OCI-LY3 (cell line): ENCODE measurements at regions not wholly inside any gene's neighbourhood (a gene's known extent, or its start where the extent isn't known, plus 50 kb on each side); places are given as distances from the start of the nearest gene placed in this dataset.
"Not testable (repeated sequence)": the region's sequence is repeated elsewhere in the genome, so short reads cannot be mapped to it uniquely, and the experiment has no call there.

Experiments used
- EZH2phosphoT487 ChIP-seq: fragments of 200-600 bp; shearing (Covaris generic); IDR thresholded peaks from 2 replicates; pipeline ENCODE4 v1.6.1; 2018; ENCODE audit warnings: antibody characterized with exemption, mixed run types, low read depth
- TF ChIP-seq, protein P1 (sequence below): fragments of 200-600, 300-600 bp; sonication (generic); IDR thresholded peaks from 2 replicates; pipeline ENCODE4 v1.5.1; 2014; ENCODE audit warnings: antibody characterized with exemption, low read length, low read depth

- TF ChIP-seq, protein P1, sequence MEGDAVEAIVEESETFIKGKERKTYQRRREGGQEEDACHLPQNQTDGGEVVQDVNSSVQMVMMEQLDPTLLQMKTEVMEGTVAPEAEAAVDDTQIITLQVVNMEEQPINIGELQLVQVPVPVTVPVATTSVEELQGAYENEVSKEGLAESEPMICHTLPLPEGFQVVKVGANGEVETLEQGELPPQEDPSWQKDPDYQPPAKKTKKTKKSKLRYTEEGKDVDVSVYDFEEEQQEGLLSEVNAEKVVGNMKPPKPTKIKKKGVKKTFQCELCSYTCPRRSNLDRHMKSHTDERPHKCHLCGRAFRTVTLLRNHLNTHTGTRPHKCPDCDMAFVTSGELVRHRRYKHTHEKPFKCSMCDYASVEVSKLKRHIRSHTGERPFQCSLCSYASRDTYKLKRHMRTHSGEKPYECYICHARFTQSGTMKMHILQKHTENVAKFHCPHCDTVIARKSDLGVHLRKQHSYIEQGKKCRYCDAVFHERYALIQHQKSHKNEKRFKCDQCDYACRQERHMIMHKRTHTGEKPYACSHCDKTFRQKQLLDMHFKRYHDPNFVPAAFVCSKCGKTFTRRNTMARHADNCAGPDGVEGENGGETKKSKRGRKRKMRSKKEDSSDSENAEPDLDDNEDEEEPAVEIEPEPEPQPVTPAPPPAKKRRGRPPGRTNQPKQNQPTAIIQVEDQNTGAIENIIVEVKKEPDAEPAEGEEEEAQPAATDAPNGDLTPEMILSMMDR = not testable (repeated sequence)
- not testable (repeated sequence) for TF ChIP-seq EZH2phosphoT487
Observed at GRCh38 chr1:143870388-143870787, 101.4 kb downstream of the FAM72C start.
